ENCODE measurements at regions not wholly inside any gene's neighbourhood (a gene's known extent, or its start where the extent isn't known, plus 50 kb on each side); places are given as distances from the start of the nearest gene placed in this dataset.

DNA sequence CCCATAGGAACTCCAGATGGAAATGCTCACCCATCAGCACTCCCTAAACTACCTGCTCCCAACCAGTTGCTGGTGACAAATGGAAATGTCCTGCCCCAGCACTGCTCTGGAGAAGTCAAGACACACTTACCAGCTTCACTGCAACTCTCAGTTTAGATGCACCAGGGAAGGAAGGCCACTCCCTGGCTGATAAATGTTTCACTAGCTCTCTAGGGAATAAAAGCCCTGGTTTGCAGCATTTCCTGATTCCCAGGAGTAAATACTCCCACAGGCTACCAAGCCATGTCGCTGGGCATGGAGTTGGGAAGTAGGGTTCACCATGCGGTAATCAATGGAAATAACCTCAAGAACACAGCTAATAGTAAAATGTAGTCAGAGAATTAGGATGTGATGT lies 112.0 kb upstream of the NEO1 start:
- TF ChIP-seq POLR2A (IDR thresholded peaks at IDR 0.05; ENCODE audit: low read length) (no peak), GATA1 (IDR thresholded peaks at IDR 0.05; ENCODE audit: low read depth, low read length) (no peak)

All from erythroblast (primary cell).